SK-N-SH (cell line): ENCODE measurements at regions not wholly inside any gene's neighbourhood (a gene's known extent, or its start where the extent isn't known, plus 50 kb on each side); places are given as distances from the start of the nearest gene placed in this dataset.

Experiments
- CTCF ChIP-seq: fragments of 200-600 bp; sonication (generic); IDR thresholded peaks from 2 replicates; pipeline ENCODE4 v1.6.1; 2017; ENCODE audit warnings: antibody characterized with exemption, mild to moderate bottlenecking, moderate library complexity
- EP300 ChIP-seq, 2 experiments: IDR thresholded peaks; 2 replicates each; pipeline versions ENCODE4 v1.4.0 to v1.6.1; 2012; ENCODE audit warnings: borderline replicate concordance in 1 of 2, low read depth in 1 of 2, low read length in 1 of 2
- EZH2phosphoT487 ChIP-seq: fragments of 200-600 bp; sonication (generic); IDR thresholded peaks from 2 replicates; pipeline ENCODE4 v1.6.1; 2017; ENCODE audit warnings: low read depth, mixed run types, mild to moderate bottlenecking, antibody characterized with exemption, moderate library complexity, borderline replicate concordance
- FOSL2 ChIP-seq: IDR thresholded peaks from 2 replicates; pipeline ENCODE4 v1.4.0; 2012; ENCODE audit warnings: low read depth, mild to moderate bottlenecking, moderate library complexity, borderline replicate concordance
- FOXJ3 ChIP-seq: sonication (generic); formaldehyde crosslinking; IDR thresholded peaks from 2 replicates; pipeline ENCODE4 v1.5.1; 2020; ENCODE audit warnings: mild to moderate bottlenecking, missing genetic modification reagents
- GATA2 ChIP-seq: sonication (generic); formaldehyde crosslinking; IDR thresholded peaks from 2 replicates; pipeline ENCODE4 v1.5.0; 2020; ENCODE audit warnings: mild to moderate bottlenecking, missing genetic modification reagents
- NRF1 ChIP-seq: IDR thresholded peaks from 2 replicates; pipeline ENCODE4 v1.6.1; 2012; ENCODE audit warnings: low read depth, mild to moderate bottlenecking, low read length
- REST ChIP-seq: IDR thresholded peaks from 2 replicates; pipeline ENCODE4 v1.6.1; 2012; ENCODE audit warnings: mild to moderate bottlenecking, low read depth, low read length, moderate library complexity
- SIN3A ChIP-seq: IDR thresholded peaks from 2 replicates; pipeline ENCODE4 v1.6.1; 2012; ENCODE audit warnings: low read depth, mild to moderate bottlenecking, low read length, moderate library complexity, borderline replicate concordance
- SMC3 ChIP-seq: IDR thresholded peaks from 2 replicates; pipeline ENCODE4 v1.6.1; 2012; ENCODE audit warnings: low read depth, low read length, improper control_type of control experiment
- TAF1 ChIP-seq: IDR thresholded peaks from 2 replicates; pipeline ENCODE4 v1.6.1; 2012; ENCODE audit warnings: low read depth, mild to moderate bottlenecking, low read length, moderate library complexity, borderline replicate concordance
- USF2 ChIP-seq: fragments of 150-350 bp; IDR thresholded peaks from 2 replicates; pipeline ENCODE4 v1.6.1; 2017; ENCODE audit warnings: antibody characterized with exemption, low read length, low read depth, borderline replicate concordance
- YY1 ChIP-seq: IDR thresholded peaks from 2 replicates; pipeline ENCODE4 v1.4.0; 2012; ENCODE audit warnings: low read depth, mild to moderate bottlenecking
- ZBTB33 ChIP-seq: IDR thresholded peaks from 2 replicates; pipeline ENCODE4 v1.4.0; 2012; ENCODE audit warnings: low read depth, borderline replicate concordance

- peak; percentile 58 for TF ChIP-seq CTCF
- no peak for TF ChIP-seq NRF1
- TF ChIP-seq USF2: no peak
- TF ChIP-seq REST: no peak
- TF ChIP-seq GATA2 (CRISPR knock-in tag): no peak
- no peak for TF ChIP-seq YY1
- TF ChIP-seq SMC3: 0 out of 2 replicates have a peak, but pooled peaks have one; percentile 12
- TF ChIP-seq TAF1: no peak
- no peak for TF ChIP-seq SIN3A
- TF ChIP-seq EZH2phosphoT487: no peak
- TF ChIP-seq FOSL2: no peak
- TF ChIP-seq EP300 (IDR thresholded peaks at IDR 0.05; ENCODE audit: borderline replicate concordance in 1 of 2, low read depth in 1 of 2, low read length in 1 of 2): no peak
- TF ChIP-seq ZBTB33: no peak
- TF ChIP-seq FOXJ3 (CRISPR knock-in tag): no peak
These were observed 56.4 kb downstream of the ZFP36L2 start for GRCh38 chr2:43169987-43170386.
